H1 (cell line): ENCODE measurements at regions not wholly inside any gene's neighbourhood (a gene's known extent, or its start where the extent isn't known, plus 50 kb on each side); places are given as distances from the start of the nearest gene placed in this dataset.

Source experiments
- CTCF ChIA-PET: fragments of 300-600 bp; sonication (Branson Sonifier 250); formaldehyde crosslinking; loops from one replicate; lab custom pipeline; 2021; ENCODE audit not compliant: partially characterized antibody; lab: Charles Lee
- POLR2A ChIA-PET: fragments of 300-600 bp; sonication (Branson Sonifier 250); formaldehyde crosslinking; loops from one replicate; lab custom pipeline; 2021; ENCODE audit warnings: inconsistent platforms; ENCODE audit not compliant: partially characterized antibody; lab: Charles Lee
- DNase-seq, 2 experiments: peaks; one replicate each; pipeline versions ENCODE4 v3.0.0 to v3.0.0-alpha.2; 2010 to 2022; ENCODE audit warnings: low spot score in 2 of 2, low read depth in 1 of 2, mixed read lengths in 1 of 2
- FAIRE-seq: peaks from 2 replicates; lab custom pipeline; 2011; peaks lifted over from hg19 to GRCh38; lab: Jason Lieb, UNC
- H2AFZ ChIP-seq: 2 replicates; pipeline ENCODE4 v1.8.1; 2012; ENCODE audit warnings: low read length, inconsistent platforms
- H2AK5ac ChIP-seq: 2 replicates; pipeline ENCODE4 v1.6.1; 2013; ENCODE audit warnings: low read depth, low read length
- H2BK120ac ChIP-seq: replicated peaks from 2 replicates; pipeline ENCODE3; 2013; ENCODE audit warnings: low read depth, low read length, inconsistent platforms
- H2BK12ac ChIP-seq: 2 replicates; pipeline ENCODE4 v1.6.1; 2013; ENCODE audit warnings: low read depth, low read length
- H2BK15ac ChIP-seq: 2 replicates; pipeline ENCODE4 v1.6.1; 2013; ENCODE audit warnings: low read length
- H2BK20ac ChIP-seq: 2 replicates; pipeline ENCODE4 v1.6.1; 2013; ENCODE audit warnings: low read length
- H2BK5ac ChIP-seq: 2 replicates; pipeline ENCODE4 v1.6.1; 2013; ENCODE audit warnings: low read depth, low read length
- H3K14ac ChIP-seq: 2 replicates; pipeline ENCODE4 v1.6.1; 2013; ENCODE audit warnings: inconsistent platforms; ENCODE audit not compliant: insufficient read length
- H3K18ac ChIP-seq: 2 replicates; pipeline ENCODE4 v1.6.1; 2013; ENCODE audit warnings: low read length; ENCODE audit errors: extremely low read depth
- H3K23ac ChIP-seq: 2 replicates; pipeline ENCODE4 v1.6.1; 2013; ENCODE audit warnings: inconsistent platforms; ENCODE audit not compliant: insufficient read length
- H3K23me2 ChIP-seq: 2 replicates; pipeline ENCODE4 v1.6.1; 2013; ENCODE audit warnings: low read depth, low read length
- H3K27ac ChIP-seq: 2 replicates; pipeline ENCODE4 v1.6.1; 2011; ENCODE audit warnings: low read depth, low read length, inconsistent platforms
- H3K27me3 ChIP-seq, 4 experiments: replicated peaks in 1 of 4; 1 replicate in 1 of 4; 2 replicates in 3 of 4; pipeline versions ENCODE4 v1.6.1 to v1.8.1; 2011 to 2013; ENCODE audit warnings: low read length in 3 of 4, mild to moderate bottlenecking in 3 of 4, inconsistent platforms in 2 of 4, mixed read lengths in 2 of 4, moderate library complexity in 1 of 4; ENCODE audit not compliant: control insufficient read depth in 3 of 4, insufficient read depth in 3 of 4; ENCODE audit errors: extremely low read depth in 1 of 4
- H3K36me3 ChIP-seq, 4 experiments: 2 replicates each; pipeline versions ENCODE4 v1.6.1 to v1.8.1; 2011 to 2013; ENCODE audit warnings: mild to moderate bottlenecking in 4 of 4, low read length in 3 of 4, moderate library complexity in 2 of 4, control low read depth in 1 of 4, inconsistent platforms in 1 of 4; ENCODE audit not compliant: insufficient read depth in 4 of 4, control insufficient read depth in 2 of 4
- H3K4ac ChIP-seq: replicated peaks from 2 replicates; pipeline ENCODE3; 2013; ENCODE audit warnings: low read length, low read depth, mixed read lengths, inconsistent platforms; ENCODE audit not compliant: insufficient read length
- H3K4me1 ChIP-seq, 4 experiments: replicated peaks in 1 of 4; 1 replicate in 1 of 4; 2 replicates in 3 of 4; pipeline versions ENCODE4 v1.6.1 to v1.8.1; 2011 to 2013; ENCODE audit warnings: low read length in 3 of 4, inconsistent platforms in 2 of 4, mixed read lengths in 1 of 4; ENCODE audit not compliant: insufficient read depth in 4 of 4, control insufficient read depth in 3 of 4
- H3K4me2 ChIP-seq, 2 experiments: 2 replicates each; pipeline versions ENCODE4 v1.6.1 to v1.8.1; 2011 to 2013; ENCODE audit warnings: low read depth in 2 of 2, low read length in 2 of 2, control low read depth in 1 of 2, inconsistent platforms in 1 of 2, mild to moderate bottlenecking in 1 of 2; ENCODE audit not compliant: insufficient read depth in 1 of 2
- H3K4me3 ChIP-seq, 4 experiments: fragments of 200-600, 300-600 bp in 1 of 4; sonication (generic), shearing (Covaris generic), sonication (Bioruptor Twin) in 1 of 4; 2 replicates each; pipeline versions ENCODE4 v1.5.1 to v1.8.1; 2011 to 2016; ENCODE audit warnings: low read length in 4 of 4, low read depth in 3 of 4, control low read depth in 2 of 4, inconsistent platforms in 2 of 4, mild to moderate bottlenecking in 2 of 4, mixed read lengths in 1 of 4, moderate library complexity in 1 of 4; ENCODE audit not compliant: insufficient read depth in 2 of 4; ENCODE audit errors: extremely low read depth in 1 of 4
- H3K56ac ChIP-seq: replicated peaks from 2 replicates; pipeline ENCODE3; 2013; ENCODE audit warnings: low read depth, mild to moderate bottlenecking, mixed read lengths, low read length, inconsistent platforms; ENCODE audit not compliant: insufficient read length
- H3K79me1 ChIP-seq: 2 replicates; pipeline ENCODE4 v1.6.1; 2013; ENCODE audit warnings: low read depth, low read length, control low read depth
- H3K79me2 ChIP-seq, 2 experiments: 2 replicates each; pipeline versions ENCODE4 v1.6.1 to v1.8.1; 2012 to 2013; ENCODE audit warnings: low read length in 2 of 2, mild to moderate bottlenecking in 2 of 2, inconsistent platforms in 1 of 2; ENCODE audit not compliant: insufficient read depth in 2 of 2, control insufficient read depth in 1 of 2
- H3K9ac ChIP-seq, 4 experiments: replicated peaks in 1 of 4; 1 replicate in 1 of 4; 2 replicates in 3 of 4; pipeline versions ENCODE4 v1.6.1 to v1.8.1; 2011 to 2013; ENCODE audit warnings: low read depth in 3 of 4, low read length in 3 of 4, control low read depth in 2 of 4, mild to moderate bottlenecking in 2 of 4, moderate library complexity in 2 of 4, inconsistent platforms in 1 of 4; ENCODE audit errors: extremely low read depth in 1 of 4
- H3K9me3 ChIP-seq, 2 experiments: 2 replicates each; pipeline versions ENCODE4 v1.6.1 to v1.8.1; 2012 to 2013; ENCODE audit warnings: mild to moderate bottlenecking in 2 of 2, moderate library complexity in 2 of 2, control low read depth in 1 of 2, inconsistent platforms in 1 of 2, low read depth in 1 of 2, low read length in 1 of 2, mixed read lengths in 1 of 2; ENCODE audit not compliant: insufficient read depth in 2 of 2
- H4K20me1 ChIP-seq, 2 experiments: replicated peaks in 1 of 2; 2 replicates each; pipeline versions ENCODE3 to v1.8.1; 2011 to 2013; ENCODE audit warnings: inconsistent platforms in 2 of 2, low read length in 2 of 2, mild to moderate bottlenecking in 1 of 2; ENCODE audit not compliant: insufficient read depth in 2 of 2, control insufficient read depth in 1 of 2
- H4K5ac ChIP-seq: 2 replicates; pipeline ENCODE4 v1.6.1; 2013; ENCODE audit warnings: low read length, low read depth, mixed read lengths, inconsistent platforms; ENCODE audit not compliant: insufficient read length
- H4K8ac ChIP-seq: 2 replicates; pipeline ENCODE4 v1.8.0; 2013; ENCODE audit warnings: mild to moderate bottlenecking, moderate library complexity, low read length, inconsistent platforms; ENCODE audit not compliant: insufficient read depth; ENCODE audit errors: extremely low read depth
- H4K91ac ChIP-seq: replicated peaks from 2 replicates; pipeline ENCODE3; 2013; ENCODE audit warnings: low read length, mixed read lengths, inconsistent platforms; ENCODE audit not compliant: insufficient read length
- BCL11A ChIP-seq, 2 experiments: IDR thresholded peaks; one replicate each; pipeline ENCODE4 v1.6.1; 2011; ENCODE audit warnings: low read depth in 2 of 2, low read length in 2 of 2, mild to moderate bottlenecking in 2 of 2
- CBX5 ChIP-seq: fragments of 300-800, 300-1000 bp; sonication (generic); IDR thresholded peaks from 2 replicates; pipeline ENCODE4 v1.7.1; 2016; ENCODE audit warnings: antibody characterized with exemption, low read length, low read depth
- CEBPB ChIP-seq: IDR thresholded peaks from 2 replicates; pipeline ENCODE4 v1.6.1; 2012; ENCODE audit warnings: low read depth, low read length
- EP300 ChIP-seq, 2 experiments: IDR thresholded peaks; 1 replicate in 1 of 2; 2 replicates in 1 of 2; pipeline ENCODE4 v1.6.1; 2011 to 2012; ENCODE audit warnings: low read depth in 2 of 2, low read length in 2 of 2, mild to moderate bottlenecking in 2 of 2, borderline replicate concordance in 1 of 2, inconsistent platforms in 1 of 2, moderate library complexity in 1 of 2
- GABPA ChIP-seq: IDR thresholded peaks from 2 replicates; pipeline ENCODE4 v1.6.1; 2011; ENCODE audit warnings: mild to moderate bottlenecking, low read length, moderate library complexity, borderline replicate concordance; ENCODE audit not compliant: insufficient read depth
- GTF2F1 ChIP-seq: IDR thresholded peaks from 2 replicates; pipeline ENCODE4 v1.6.1; 2012; ENCODE audit warnings: low read depth, low read length, improper control_type of control experiment, borderline replicate concordance
- JUN ChIP-seq: IDR thresholded peaks from 2 replicates; pipeline ENCODE4 v1.6.1; 2011; ENCODE audit warnings: low read depth, mild to moderate bottlenecking, improper control_type of control experiment, low read length
- KDM1A ChIP-seq: fragments of 200-600, 300-600 bp; sonication (generic); IDR thresholded peaks from 2 replicates; pipeline ENCODE4 v1.7.1; 2016; ENCODE audit warnings: mild to moderate bottlenecking, low read length, borderline replicate concordance
- NRF1 ChIP-seq: IDR thresholded peaks from 2 replicates; pipeline ENCODE4 v1.6.1; 2011; ENCODE audit warnings: mild to moderate bottlenecking, low read depth, low read length, improper control_type of control experiment
- PHF8 ChIP-seq: fragments of 200-600 bp; sonication (generic); conservative IDR thresholded peaks from 2 replicates; pipeline ENCODE4 v1.7.1; 2012; ENCODE audit warnings: low read depth, mild to moderate bottlenecking, inconsistent platforms, low read length, moderate library complexity
- POU5F1 ChIP-seq: IDR thresholded peaks from 2 replicates; pipeline ENCODE4 v1.6.1; 2011; ENCODE audit warnings: low read depth, mild to moderate bottlenecking, low read length, moderate library complexity
- SIN3A ChIP-seq, 2 experiments: IDR thresholded peaks in 1 of 2; conservative IDR thresholded peaks in 1 of 2; 2 replicates each; pipeline ENCODE4 v1.6.1; 2011 to 2012; ENCODE audit warnings: low read length in 2 of 2, improper control_type of control experiment in 1 of 2, low read depth in 1 of 2, mild to moderate bottlenecking in 1 of 2
- SIX5 ChIP-seq: IDR thresholded peaks from 2 replicates; pipeline ENCODE4 v1.6.1; 2011; ENCODE audit warnings: mild to moderate bottlenecking, low read depth, low read length
- TEAD4 ChIP-seq: IDR thresholded peaks from 2 replicates; pipeline ENCODE4 v1.6.1; 2012; ENCODE audit warnings: low read depth, low read length, inconsistent platforms, mixed read lengths
- WGBS, 2 experiments: shearing (Covaris generic) in 1 of 2; methylation state at CpG; one replicate each; pipeline versions ENCODE4 v1.1.6 to v1.1.7; 2013 to 2015; ENCODE audit warnings: low lambda C conversion rate in 2 of 2, mixed read lengths in 2 of 2, inconsistent platforms in 1 of 2, low coverage in 1 of 2, missing lambda C conversion rate in 1 of 2; ENCODE audit not compliant: insufficient replicate concordance in 2 of 2, insufficient coverage in 1 of 2, insufficient read length in 1 of 2; ENCODE audit errors: extremely low coverage in 1 of 2, missing lambda C conversion rate in 1 of 2; 5-methylcytosine and 5-hydroxymethylcytosine counted together

- ChIA-PET CTCF (no interaction called here), POLR2A (no interaction called here)
- H3K27me3 ChIP-seq: no peaks in the 10 kb centered on the region
- no peaks in the 10 kb centered on the region for H3K79me2 ChIP-seq
- no peak overlapping the region for H2BK15ac ChIP-seq
- no peak overlapping the region for H4K5ac ChIP-seq
- H2BK120ac ChIP-seq: no peak overlapping the region
- no peaks in the 10 kb centered on the region for H3K79me1 ChIP-seq
- H4K20me1 ChIP-seq: no peaks in the 10 kb centered on the region
- TF ChIP-seq PHF8: no peak
- no peak for TF ChIP-seq EP300 (IDR thresholded peaks at IDR 0.05; ENCODE audit: borderline replicate concordance in 1 of 2, low read depth in 2 of 2, low read length in 2 of 2)
- no peak for TF ChIP-seq KDM1A
- no peak for TF ChIP-seq JUN
- TF ChIP-seq SIX5: no peak
- TF ChIP-seq GTF2F1: no peak
- no peak for TF ChIP-seq SIN3A (conservative IDR thresholded peaks at IDR 0.05 in 1 of 2, IDR thresholded peaks at IDR 0.05 in 1 of 2; ENCODE audit: low read depth in 1 of 2, low read length in 2 of 2)
- TF ChIP-seq NRF1: no peak
- TF ChIP-seq CBX5: no peak
- TF ChIP-seq CEBPB: no peak
- no peak for TF ChIP-seq GABPA
- no peak for TF ChIP-seq BCL11A (IDR thresholded peaks at IDR 0.05; ENCODE audit: low read depth in 2 of 2, low read length in 2 of 2)
- TF ChIP-seq POU5F1: no peak
- no peak for TF ChIP-seq TEAD4
- no peak overlapping the region for H3K4me2 ChIP-seq
- H3K23ac ChIP-seq: no peak overlapping the region
- no peak overlapping the region for H2AFZ ChIP-seq
- no peak overlapping the region for H2BK5ac ChIP-seq
- H3K36me3 ChIP-seq: no peaks in the 10 kb centered on the region
- peaks cover 0 to 5% of the 10 kb centered on the region in 2 experiments; a peak in 1 of 4 replicates for H3K9me3 ChIP-seq
- H3K14ac ChIP-seq: no peak overlapping the region
- H2AK5ac ChIP-seq: no peak overlapping the region
- H4K91ac ChIP-seq: no peak overlapping the region
- H2BK20ac ChIP-seq: no peak overlapping the region
- H3K27ac ChIP-seq: no peak overlapping the region
- H4K8ac ChIP-seq: no peak overlapping the region
- no peaks in the 10 kb centered on the region for H3K4me1 ChIP-seq
- FAIRE-seq: no peak
- H3K4me3 ChIP-seq: no peak overlapping the region
- no peak overlapping the region for H3K9ac ChIP-seq
- H3K23me2 ChIP-seq: no peaks in the 10 kb centered on the region
- no peak overlapping the region for H3K4ac ChIP-seq
- H3K18ac ChIP-seq: no peak overlapping the region
- no peak overlapping the region for H2BK12ac ChIP-seq
- DNase-seq: no peak
- 83% methylated on average over 2 of the region's 2 CpGs; no CpG with 5 or more reads in 1 of the 2 experiments for whole genome bisulfite sequencing, 2 experiments
- no peak overlapping the region for H3K56ac ChIP-seq
Observed at GRCh38 chr2:38212312-38212711, 136.4 kb upstream of the CYP1B1 start.
